Right ventricle myocardium inferior (tissue), 1 donor: ENCODE measurements at regions not wholly inside any gene's neighbourhood (a gene's known extent, or its start where the extent isn't known, plus 50 kb on each side); places are given as distances from the start of the nearest gene placed in this dataset.

Experiments used
- ATAC-seq: fragments of 200-7000 bp; cut with Tn5 transposase; one replicate; pipeline ENCODE4 v1.9.1; 2020; ENCODE audit warnings: mild to moderate bottlenecking, moderate library complexity
- DNase-seq: peaks from one replicate; pipeline ENCODE4 v3.0.0; 2021; ENCODE audit errors: missing footprints
- intact Hi-C: fragments of 100-400 bp; cut with DNase I; formaldehyde crosslinking; loops from one replicate; pipeline ENCODE4 v1.11.0; 2022
- donor health status: DM: no; HTN: yes; CAD: no; lungs with severe emphysema.

DNA sequence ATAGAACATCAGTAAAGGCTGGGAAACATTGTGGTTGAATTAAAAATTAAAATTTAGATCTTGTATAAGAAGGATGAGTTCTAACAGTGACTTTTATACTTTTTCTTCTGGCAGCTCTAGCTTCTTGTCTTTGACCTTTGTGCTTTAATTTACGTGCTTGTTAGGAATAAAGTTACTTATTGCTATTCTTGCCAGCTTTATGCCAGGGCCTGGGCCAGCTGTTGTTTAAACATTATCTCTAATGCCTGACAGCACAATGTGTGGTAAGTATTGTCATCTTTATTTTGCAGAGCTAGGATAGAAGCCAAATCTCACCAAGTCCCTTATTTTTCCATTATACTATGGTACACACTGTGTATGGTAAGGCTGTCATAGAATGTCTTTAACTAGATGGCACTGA lies 766.7 kb upstream of the GOLIM4 start:
- DNase-seq, result no peak
- intact Hi-C loops, result loop anchor here (10.0 kb wide), 2 partner anchors 802 to 882 kb away; partner anchors contain the start of gene MECOM
- no peak for ATAC-seq

DNA sequence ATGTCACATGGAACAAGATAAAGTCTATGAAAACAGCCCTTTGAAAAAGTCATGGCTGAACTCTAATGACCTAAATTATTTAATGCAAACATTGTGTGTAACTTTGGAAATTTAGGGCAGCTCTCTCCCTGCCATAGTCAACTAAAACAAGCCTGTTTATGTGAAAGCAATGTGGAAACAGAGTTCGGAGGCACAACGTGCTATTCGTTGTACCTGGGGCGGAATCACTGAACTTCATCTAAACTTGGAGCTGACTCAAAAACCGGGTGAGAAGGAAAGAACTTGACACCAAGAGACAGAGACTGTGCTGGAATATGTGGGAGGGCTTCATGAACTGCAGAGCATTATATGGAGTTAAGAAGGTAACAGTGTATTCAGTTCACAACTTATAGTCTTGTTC lies 764.9 kb upstream of the GOLIM4 start:
- ATAC-seq (no peak), DNase-seq (no peak)
- intact Hi-C loops, result loop anchor here (10.0 kb wide), 2 partner anchors 804 to 884 kb away; partner anchors contain the start of gene MECOM

- DNase-seq, result no peak
Measured at GRCh38 chr3:168860028-168860427, 764.3 kb upstream of the GOLIM4 start.

GRCh38 chr3:168859574-168859973 lies 763.9 kb upstream of the GOLIM4 start:
- ATAC-seq (no peak), DNase-seq (no peak)
- intact Hi-C loops, result no loop called here

More at GRCh38 chr3:168860028-168860427, 764.3 kb upstream of the GOLIM4 start:
- intact Hi-C loops, result loop anchor here (10.0 kb wide), 2 partner anchors 805 to 885 kb away; partner anchors contain the start of gene MECOM
- no peak for ATAC-seq

- intact Hi-C loops, result no loop called here
- DNase-seq (no peak), ATAC-seq (no peak)
Measured at GRCh38 chr3:168859143-168859542, 763.4 kb upstream of the GOLIM4 start.

DNA sequence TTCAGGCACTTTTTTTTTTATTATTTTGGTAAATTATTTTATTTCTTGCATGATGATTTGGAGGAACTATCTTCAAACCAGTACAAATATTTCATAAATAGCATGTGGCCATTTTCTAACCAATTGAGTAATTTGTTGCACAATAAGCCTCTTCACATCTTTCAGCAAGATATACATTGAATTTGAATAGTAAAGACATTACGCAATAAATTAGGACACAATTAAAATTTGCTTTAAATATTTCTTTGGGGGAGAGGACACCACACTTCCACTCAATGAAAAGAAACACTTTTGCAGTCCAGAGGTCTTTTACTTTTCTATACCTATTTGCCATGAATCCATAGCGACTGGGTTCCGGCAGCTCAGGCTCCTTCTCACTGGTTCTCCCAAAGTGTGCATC lies 762.6 kb upstream of the GOLIM4 start:
- intact Hi-C loops, result no loop called here
- ATAC-seq, result no peak
- DNase-seq, result no peak

DNA sequence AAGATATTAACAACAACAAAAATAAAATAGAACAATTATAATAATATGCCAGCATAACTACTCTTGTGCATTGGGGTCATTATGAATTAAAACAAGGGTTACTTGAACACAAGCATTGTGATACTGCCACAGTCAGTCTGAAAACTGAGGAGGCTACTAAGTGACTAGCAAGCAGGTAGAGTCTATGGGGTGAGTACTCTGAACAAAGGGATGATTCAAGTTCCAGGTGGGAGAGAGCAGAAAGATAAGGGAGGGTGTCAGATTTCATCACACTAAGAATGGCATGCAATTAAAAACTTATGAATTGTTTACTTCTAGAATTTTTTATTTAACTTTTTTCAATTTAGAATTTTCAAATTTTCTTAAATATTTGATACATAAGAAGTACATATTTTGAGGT lies 754.4 kb upstream of the GOLIM4 start:
- ATAC-seq, result no peak
- no peak for DNase-seq
- intact Hi-C loops, result no loop called here

DNA sequence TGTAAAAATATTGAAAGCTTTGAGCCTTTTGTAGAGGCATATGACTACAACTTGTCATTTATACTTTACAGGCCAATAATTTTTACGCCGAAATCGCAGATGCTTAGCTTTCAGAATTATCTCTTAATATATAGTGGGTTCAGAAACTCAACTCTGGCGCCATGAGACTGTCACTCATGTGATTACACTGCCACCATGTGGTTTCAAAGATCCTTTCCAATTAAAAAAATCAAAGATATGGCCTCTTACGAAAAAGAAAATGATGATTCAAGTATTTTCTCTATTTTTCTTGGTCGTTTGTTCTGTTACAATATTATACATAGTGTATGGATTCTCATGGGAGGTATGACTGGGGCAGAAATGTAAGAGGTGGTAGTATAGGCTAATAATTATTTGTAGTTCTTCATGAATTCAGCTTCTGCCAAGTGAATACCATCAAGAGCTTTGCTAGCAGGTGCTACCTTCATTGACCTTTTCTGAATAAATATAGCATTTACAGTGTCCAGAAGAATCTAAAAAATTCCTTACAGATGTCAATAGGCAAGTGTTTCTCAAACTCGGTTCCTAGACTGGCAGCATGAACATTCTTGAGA lies 751.7 kb upstream of the GOLIM4 start:
- no peak for ATAC-seq
- intact Hi-C loops, result loop anchor here (2.0 to 10.0 kb wide), 3 partner anchors 335 to 803 kb away; no protein-coding TSS in a partner anchor
- DNase-seq, result no peak

- ATAC-seq, result no peak
- intact Hi-C loops, result loop anchor here (10.0 kb wide), 1 partner anchor 800 kb away; no protein-coding TSS in a partner anchor
Measured at GRCh38 chr3:168844894-168845482, 749.3 kb upstream of the GOLIM4 start.

DNA sequence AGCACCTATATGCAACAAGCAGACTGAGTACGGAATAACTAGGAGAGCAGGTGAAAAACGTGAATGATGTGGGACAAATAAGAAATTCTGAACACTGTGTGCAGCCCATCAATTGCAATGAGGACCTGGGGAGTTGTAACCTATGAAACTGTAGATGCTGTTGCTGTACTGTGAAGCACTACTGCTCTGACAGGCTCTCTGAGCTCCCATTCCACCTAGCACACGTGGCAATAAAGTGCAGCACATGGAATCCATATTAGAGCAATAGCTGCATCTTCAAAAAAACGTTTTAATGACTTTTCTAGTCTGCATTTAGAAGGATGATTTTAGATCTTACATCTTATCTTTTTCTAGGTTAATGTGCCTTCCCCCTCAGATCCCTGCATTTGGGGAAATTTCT lies 748.7 kb upstream of the GOLIM4 start:
- DNase-seq (no peak), ATAC-seq (no peak)
- intact Hi-C loops, result loop anchor here (10.0 kb wide), 1 partner anchor 800 kb away; no protein-coding TSS in a partner anchor

More at GRCh38 chr3:168844894-168845482, 749.3 kb upstream of the GOLIM4 start:
- no peak for DNase-seq

DNA sequence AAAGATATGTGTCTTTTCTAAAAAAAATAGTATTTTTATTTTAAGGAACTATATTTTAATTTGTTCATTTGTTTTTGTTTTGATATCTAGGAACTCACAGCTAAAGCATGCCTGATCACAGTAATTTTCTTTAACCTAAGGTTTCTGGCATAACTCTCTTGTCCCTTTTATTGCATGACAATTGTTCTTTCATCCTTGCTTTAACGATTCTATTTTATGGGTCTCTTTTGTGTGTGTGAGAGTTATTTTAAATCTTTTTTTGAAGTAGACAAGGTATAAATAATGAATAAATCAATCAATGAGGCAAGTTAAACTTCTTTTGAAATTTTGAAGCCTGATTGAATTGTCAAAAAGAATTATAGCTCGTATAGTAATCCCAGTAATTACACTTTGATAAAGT lies 747.8 kb upstream of the GOLIM4 start:
- DNase-seq (no peak), ATAC-seq (no peak)
- intact Hi-C loops, result loop anchor here (10.0 kb wide), 1 partner anchor 799 kb away; no protein-coding TSS in a partner anchor

- ATAC-seq (no peak), DNase-seq (no peak)
- intact Hi-C loops, result loop anchor here (10.0 kb wide), 1 partner anchor 795 kb away; no protein-coding TSS in a partner anchor
Measured at GRCh38 chr3:168839653-168840052, 743.9 kb upstream of the GOLIM4 start.

- no peak for ATAC-seq
- no peak for DNase-seq
- intact Hi-C loops, result no loop called here
Measured at GRCh38 chr3:168834558-168834957, 738.8 kb upstream of the GOLIM4 start.

DNA sequence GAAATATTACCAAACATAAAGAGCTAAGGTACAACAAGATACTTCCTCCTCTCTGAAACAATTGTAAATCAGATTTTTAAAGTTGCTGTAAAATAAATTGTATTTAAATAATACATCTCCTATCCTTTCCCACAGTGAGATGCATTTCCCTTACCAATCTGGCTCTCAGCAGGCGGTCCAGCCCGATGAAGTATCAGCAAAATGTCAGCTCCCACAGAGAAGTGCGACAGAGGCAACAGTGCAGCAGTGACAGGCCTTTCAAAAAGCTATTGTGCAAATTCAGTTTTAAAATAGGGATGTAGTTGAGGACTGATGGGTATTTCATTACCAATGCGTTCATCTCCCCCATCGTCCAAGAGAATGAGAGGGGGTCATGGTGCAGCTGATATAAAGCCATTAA lies 733.2 kb upstream of the GOLIM4 start:
- intact Hi-C loops, result no loop called here
- no peak for ATAC-seq
- DNase-seq, result no peak

DNA sequence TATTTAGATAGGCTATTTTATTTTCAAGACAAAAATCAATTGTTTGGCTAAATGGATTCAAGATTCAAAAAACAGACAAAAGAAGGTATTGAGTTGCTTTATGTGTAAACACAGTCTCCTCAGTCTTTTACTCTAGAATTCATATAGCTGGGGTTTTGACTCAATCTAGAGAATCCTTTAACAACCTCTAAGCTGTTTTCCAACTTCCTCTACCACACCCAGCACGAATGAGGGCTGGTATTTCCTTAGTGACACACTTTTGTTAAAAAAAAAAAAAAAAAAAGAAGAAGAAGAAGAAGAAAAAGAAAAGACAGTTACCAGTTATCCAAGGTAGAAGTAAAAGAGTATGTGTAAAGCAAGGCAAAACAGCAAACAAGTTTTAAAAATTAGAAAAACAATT lies 732.8 kb upstream of the GOLIM4 start:
- intact Hi-C loops, result no loop called here
- DNase-seq (no peak), ATAC-seq (no peak)

GRCh38 chr3:168828014-168828413 lies 732.3 kb upstream of the GOLIM4 start:
- intact Hi-C loops, result no loop called here
- DNase-seq (no peak), ATAC-seq (no peak)

GRCh38 chr3:168824107-168824506 lies 728.4 kb upstream of the GOLIM4 start:
- ATAC-seq (no peak), DNase-seq (no peak)
- intact Hi-C loops, result no loop called here

DNA sequence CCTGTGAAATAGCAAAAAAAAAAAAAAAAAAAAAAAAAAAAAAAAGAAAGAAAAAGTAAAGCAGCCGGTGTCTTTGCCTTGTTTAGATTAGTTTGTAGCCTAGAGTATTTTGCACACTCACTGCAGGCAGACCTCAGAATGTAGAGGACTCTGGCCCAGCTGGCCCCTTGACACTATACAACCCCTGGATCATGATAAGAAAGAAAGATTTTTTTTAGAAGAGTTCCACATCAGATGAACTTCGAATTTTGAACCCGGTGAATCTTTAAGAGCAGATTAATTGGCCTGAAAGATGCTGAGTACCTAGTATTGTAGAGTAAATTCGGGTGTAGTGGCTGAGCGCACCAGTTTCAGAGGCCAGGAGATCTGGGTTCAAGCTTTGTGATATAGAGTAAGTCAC lies 727.7 kb upstream of the GOLIM4 start:
- intact Hi-C loops, result no loop called here
- ATAC-seq, result no peak

DNA sequence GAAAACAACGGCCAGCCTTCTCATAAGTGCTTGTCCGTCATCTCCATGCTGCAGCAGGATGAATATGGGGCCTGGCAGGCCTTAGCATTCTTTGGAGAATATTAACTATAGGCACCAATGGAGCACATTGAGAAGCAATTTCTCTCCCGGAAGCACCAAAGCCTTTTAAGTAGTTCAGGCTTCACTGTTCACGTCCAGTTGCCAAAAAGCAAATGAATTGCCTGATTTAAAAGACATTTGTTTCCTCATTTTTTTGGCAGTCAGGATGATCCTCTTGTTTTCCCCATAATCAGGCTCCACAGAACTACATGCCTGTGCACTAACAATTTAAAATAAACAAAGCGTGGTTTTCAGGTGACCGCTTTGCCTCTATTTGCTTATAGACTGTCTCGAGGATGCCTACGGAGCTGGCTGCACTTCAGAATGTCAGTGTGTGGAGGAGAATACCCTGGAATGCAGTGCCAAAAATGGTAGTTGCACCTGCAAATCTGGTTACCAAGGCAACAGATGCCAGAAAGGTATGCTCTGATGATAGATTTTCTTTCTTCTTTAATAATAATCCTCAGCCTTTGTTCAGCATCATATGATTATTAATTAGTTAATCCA lies 725.2 kb upstream of the GOLIM4 start:
- no peak for DNase-seq
- intact Hi-C loops, result no loop called here
- ATAC-seq, result no peak

More for the DNA sequence above, 727.7 kb upstream of the GOLIM4 start:
- no peak for DNase-seq

DNA sequence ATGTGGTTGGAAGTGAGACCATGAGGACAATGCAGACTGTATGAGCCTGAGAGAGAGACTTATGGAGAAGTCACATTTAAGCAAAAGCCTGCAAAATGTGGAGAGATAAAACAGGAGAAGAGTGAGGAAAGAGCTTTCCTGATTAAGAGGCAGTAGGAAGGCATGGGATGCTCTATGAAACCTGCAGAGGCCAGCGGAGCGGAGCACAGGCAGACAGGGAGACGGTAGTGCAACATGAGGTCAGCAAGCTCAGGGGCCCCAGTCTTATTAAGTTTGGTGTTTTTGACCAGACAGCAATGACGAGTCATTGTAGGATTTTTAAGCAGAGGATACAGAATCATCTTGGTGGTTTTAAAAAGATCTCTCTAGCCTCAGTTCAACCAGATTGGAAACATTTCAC lies 721.5 kb upstream of the GOLIM4 start:
- intact Hi-C loops, result no loop called here
- no peak for DNase-seq
- no peak for ATAC-seq
